PC-3 (cell line): ENCODE measurements at regions not wholly inside any gene's neighbourhood (a gene's known extent, or its start where the extent isn't known, plus 50 kb on each side); places are given as distances from the start of the nearest gene placed in this dataset.

Source experiments
- CTCF ChIP-seq: fragments of 300-600 bp; sonication (generic); conservative IDR thresholded peaks from 2 replicates; pipeline ENCODE4 v1.5.1; 2017; ENCODE audit warnings: antibody characterized with exemption, low read depth, mild to moderate bottlenecking, low read length
- EZH2 ChIP-seq: fragments of 300-600 bp; sonication (generic); IDR thresholded peaks from one replicate; pipeline ENCODE4 v1.6.1; 2017; ENCODE audit warnings: antibody characterized with exemption, mild to moderate bottlenecking, low read length; ENCODE audit not compliant: unreplicated experiment

GRCh38 chr7:38068461-38068860, 109.6 kb upstream of the STARD3NL start:
- TF ChIP-seq EZH2 (no peak), CTCF (no peak)
